ENCODE measurements at regions not wholly inside any gene's neighbourhood (a gene's known extent, or its start where the extent isn't known, plus 50 kb on each side); places are given as distances from the start of the nearest gene placed in this dataset.

DNA sequence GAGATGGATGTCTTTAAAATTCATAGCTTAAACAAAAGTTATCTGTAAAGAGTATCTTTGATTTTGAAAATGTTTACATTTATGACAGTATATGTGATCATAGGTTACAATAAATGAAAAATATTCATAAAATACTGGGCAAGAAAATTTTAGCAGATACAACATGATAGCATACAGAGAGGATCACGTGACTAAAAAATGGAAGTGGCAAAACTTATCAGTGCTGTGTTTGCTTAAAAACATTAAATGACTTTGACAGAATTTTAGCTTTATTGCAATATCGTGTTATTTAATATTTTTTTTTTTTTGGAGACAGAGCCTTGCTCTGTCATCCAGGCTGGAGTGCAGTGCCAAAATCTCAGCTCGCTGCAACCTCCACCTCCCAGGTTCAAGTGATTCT lies 2294.1 kb downstream of the NCAM2 start:
- H3K9me3 Mint-ChIP-seq (ENCODE audit: low read depth, unreplicated experiment) = peaks cover 12% of the 10 kb centered on the region

DNA sequence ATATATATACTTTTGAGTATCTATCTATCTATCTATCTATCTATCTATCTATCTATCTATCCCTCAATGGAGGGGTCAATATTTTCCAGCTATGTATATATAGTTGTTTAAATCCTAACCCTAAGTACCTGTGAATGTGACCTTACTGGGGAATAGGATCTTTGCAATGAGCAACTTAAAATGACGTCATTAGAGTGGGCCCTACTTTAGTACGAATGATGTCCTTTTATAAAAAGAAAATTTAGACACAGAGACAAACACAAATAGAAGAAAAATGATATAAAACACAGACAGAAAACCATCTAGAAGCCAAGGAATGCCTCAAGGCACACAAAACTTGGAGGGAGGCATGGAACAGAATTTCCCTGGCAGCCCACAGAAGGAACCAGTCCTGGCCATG lies 2283.7 kb downstream of the NCAM2 start:
- TF ChIP-seq, protein P1, sequence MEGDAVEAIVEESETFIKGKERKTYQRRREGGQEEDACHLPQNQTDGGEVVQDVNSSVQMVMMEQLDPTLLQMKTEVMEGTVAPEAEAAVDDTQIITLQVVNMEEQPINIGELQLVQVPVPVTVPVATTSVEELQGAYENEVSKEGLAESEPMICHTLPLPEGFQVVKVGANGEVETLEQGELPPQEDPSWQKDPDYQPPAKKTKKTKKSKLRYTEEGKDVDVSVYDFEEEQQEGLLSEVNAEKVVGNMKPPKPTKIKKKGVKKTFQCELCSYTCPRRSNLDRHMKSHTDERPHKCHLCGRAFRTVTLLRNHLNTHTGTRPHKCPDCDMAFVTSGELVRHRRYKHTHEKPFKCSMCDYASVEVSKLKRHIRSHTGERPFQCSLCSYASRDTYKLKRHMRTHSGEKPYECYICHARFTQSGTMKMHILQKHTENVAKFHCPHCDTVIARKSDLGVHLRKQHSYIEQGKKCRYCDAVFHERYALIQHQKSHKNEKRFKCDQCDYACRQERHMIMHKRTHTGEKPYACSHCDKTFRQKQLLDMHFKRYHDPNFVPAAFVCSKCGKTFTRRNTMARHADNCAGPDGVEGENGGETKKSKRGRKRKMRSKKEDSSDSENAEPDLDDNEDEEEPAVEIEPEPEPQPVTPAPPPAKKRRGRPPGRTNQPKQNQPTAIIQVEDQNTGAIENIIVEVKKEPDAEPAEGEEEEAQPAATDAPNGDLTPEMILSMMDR (IDR thresholded peaks at IDR 0.05; ENCODE audit: unreplicated experiment) = no peak
- intact Hi-C loops (cut with micrococcal nuclease; ENCODE audit: unreplicated experiment) = no loop called here
- no peak overlapping the region for H3K4me3 Mint-ChIP-seq (ENCODE audit: low read depth, unreplicated experiment)
- no peaks in the 10 kb centered on the region for H3K36me3 Mint-ChIP-seq (ENCODE audit: insufficient read depth, unreplicated experiment)
- H3K4me1 Mint-ChIP-seq (ENCODE audit: low read depth, unreplicated experiment) = no peaks in the 10 kb centered on the region
- CTCF ChIA-PET = no interaction called here
- DNase-seq = no peak
- no TSS peak for BruUV-seq (replicated peaks)
- H3K9me3 Mint-ChIP-seq (ENCODE audit: low read depth, unreplicated experiment) = peaks cover 4% of the 10 kb centered on the region
- no peaks in the 10 kb centered on the region for H3K27me3 Mint-ChIP-seq (ENCODE audit: unreplicated experiment)
- H3K27ac Mint-ChIP-seq (ENCODE audit: unreplicated experiment) = no peak overlapping the region

More for the DNA sequence above, 2294.1 kb downstream of the NCAM2 start:
- DNase-seq = no peak
- CTCF ChIA-PET = no interaction called here
- intact Hi-C loops (cut with micrococcal nuclease; ENCODE audit: unreplicated experiment) = no loop called here
- Mint-ChIP-seq H3K27ac (ENCODE audit: unreplicated experiment) (no peak overlapping the region), H3K4me1 (ENCODE audit: low read depth, unreplicated experiment) (no peaks in the 10 kb centered on the region), H3K36me3 (ENCODE audit: insufficient read depth, unreplicated experiment) (no peaks in the 10 kb centered on the region), H3K27me3 (ENCODE audit: unreplicated experiment) (no peaks in the 10 kb centered on the region), H3K4me3 (ENCODE audit: low read depth, unreplicated experiment) (no peak overlapping the region)
- BruUV-seq (replicated peaks) = no TSS peak
- TF ChIP-seq, protein P1 (IDR thresholded peaks at IDR 0.05; ENCODE audit: unreplicated experiment) = no peak

DNA sequence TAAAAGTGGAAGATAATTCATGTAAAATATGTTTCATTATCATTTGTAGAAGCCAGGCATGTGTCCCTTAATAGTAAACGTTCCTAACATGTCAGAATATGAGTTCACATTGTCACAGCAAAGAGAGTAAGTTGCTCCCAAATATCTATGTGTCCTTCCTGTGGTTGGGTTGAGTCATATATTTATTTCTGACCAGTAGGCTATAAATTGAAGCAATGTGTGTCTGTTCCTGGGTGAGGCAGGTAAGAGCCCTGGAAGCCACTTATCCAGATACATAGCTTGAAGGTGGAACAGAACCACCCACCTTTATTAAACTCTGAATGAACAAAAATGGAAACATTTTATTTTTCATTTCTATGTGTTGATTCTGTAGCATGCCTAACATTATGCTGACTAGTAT lies 2251.6 kb downstream of the NCAM2 start:
- no peak overlapping the region for H3K4me3 Mint-ChIP-seq (ENCODE audit: low read depth, unreplicated experiment)
- no peaks in the 10 kb centered on the region for H3K36me3 Mint-ChIP-seq (ENCODE audit: insufficient read depth, unreplicated experiment)
- no peaks in the 10 kb centered on the region for H3K9me3 Mint-ChIP-seq (ENCODE audit: low read depth, unreplicated experiment)
- BruUV-seq (replicated peaks) = no TSS peak
- no peak for DNase-seq
- TF ChIP-seq, protein P1 (IDR thresholded peaks at IDR 0.05; ENCODE audit: unreplicated experiment) = no peak
- CTCF ChIA-PET = no interaction called here
- H3K27me3 Mint-ChIP-seq (ENCODE audit: unreplicated experiment) = no peaks in the 10 kb centered on the region
- intact Hi-C loops (cut with micrococcal nuclease; ENCODE audit: unreplicated experiment) = no loop called here
- H3K4me1 Mint-ChIP-seq (ENCODE audit: low read depth, unreplicated experiment) = no peaks in the 10 kb centered on the region
- H3K27ac Mint-ChIP-seq (ENCODE audit: unreplicated experiment) = no peak overlapping the region

DNA sequence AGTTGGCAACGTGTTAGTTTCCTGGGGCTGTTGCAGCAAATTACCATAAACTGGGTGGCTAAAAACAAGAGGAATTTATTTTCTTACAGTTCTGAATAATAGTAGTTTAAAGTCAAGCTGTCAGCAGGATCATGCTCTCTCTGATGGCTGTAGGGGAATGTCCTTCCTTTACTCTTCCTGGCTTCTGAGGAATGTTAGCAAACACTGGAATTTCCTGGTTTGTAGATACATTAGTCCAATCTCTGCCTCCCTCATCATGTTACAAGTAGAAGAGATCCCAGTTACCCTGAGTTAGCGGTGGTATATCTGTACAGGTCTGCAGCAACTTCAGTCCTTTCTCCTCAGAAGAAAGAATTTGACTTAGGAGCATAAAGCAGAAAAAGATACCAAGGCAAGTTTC lies 2249.1 kb downstream of the NCAM2 start:
- no peaks in the 10 kb centered on the region for H3K4me1 Mint-ChIP-seq (ENCODE audit: low read depth, unreplicated experiment)
- H3K9me3 Mint-ChIP-seq (ENCODE audit: low read depth, unreplicated experiment) = no peaks in the 10 kb centered on the region
- H3K27ac Mint-ChIP-seq (ENCODE audit: unreplicated experiment) = no peak overlapping the region
- CTCF ChIA-PET = no interaction called here
- no peak for DNase-seq
- no peaks in the 10 kb centered on the region for H3K36me3 Mint-ChIP-seq (ENCODE audit: insufficient read depth, unreplicated experiment)
- TF ChIP-seq, protein P1 (IDR thresholded peaks at IDR 0.05; ENCODE audit: unreplicated experiment) = no peak
- no peaks in the 10 kb centered on the region for H3K27me3 Mint-ChIP-seq (ENCODE audit: unreplicated experiment)
- BruUV-seq (replicated peaks) = no TSS peak
- H3K4me3 Mint-ChIP-seq (ENCODE audit: low read depth, unreplicated experiment) = no peak overlapping the region
- intact Hi-C loops (cut with micrococcal nuclease; ENCODE audit: unreplicated experiment) = no loop called here

DNA sequence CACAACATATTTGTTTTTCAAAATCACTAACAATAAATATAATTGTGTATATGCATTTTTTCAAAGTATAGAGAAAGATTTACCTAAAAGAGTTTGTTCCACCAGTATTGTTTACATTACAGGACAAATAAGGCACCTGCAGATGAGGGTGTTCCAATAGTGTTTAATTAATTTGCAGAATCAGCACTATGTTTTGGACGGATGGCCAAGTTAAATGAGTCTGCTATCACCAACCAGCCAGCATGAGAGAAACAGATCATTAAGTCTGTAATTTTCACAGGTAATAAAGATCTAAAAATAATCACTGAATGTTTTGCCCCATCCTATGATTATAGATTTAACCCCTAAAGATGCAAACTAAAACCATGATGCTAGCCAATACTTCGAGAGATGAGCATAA lies 2247.0 kb downstream of the NCAM2 start:
- no peak for DNase-seq
- Mint-ChIP-seq H3K36me3 (ENCODE audit: insufficient read depth, unreplicated experiment) (no peaks in the 10 kb centered on the region), H3K4me3 (ENCODE audit: low read depth, unreplicated experiment) (no peak overlapping the region), H3K27ac (ENCODE audit: unreplicated experiment) (no peak overlapping the region), H3K4me1 (ENCODE audit: low read depth, unreplicated experiment) (no peaks in the 10 kb centered on the region), H3K9me3 (ENCODE audit: low read depth, unreplicated experiment) (peaks cover 2% of the 10 kb centered on the region), H3K27me3 (ENCODE audit: unreplicated experiment) (no peaks in the 10 kb centered on the region)
- TF ChIP-seq, protein P1 (IDR thresholded peaks at IDR 0.05; ENCODE audit: unreplicated experiment) = no peak
- CTCF ChIA-PET = no interaction called here
- intact Hi-C loops (cut with micrococcal nuclease; ENCODE audit: unreplicated experiment) = no loop called here
- BruUV-seq (replicated peaks) = no TSS peak

All from Calu3 (cell line).